LNCAP (cell line): ENCODE measurements at regions not wholly inside any gene's neighbourhood (a gene's known extent, or its start where the extent isn't known, plus 50 kb on each side); places are given as distances from the start of the nearest gene placed in this dataset.

Experiments used
- TF ChIP-seq, protein P1 (sequence below): fragments of 450-650 bp; IDR thresholded peaks from 2 replicates; pipeline ENCODE4 v1.5.1; 2017; ENCODE audit warnings: mild to moderate bottlenecking

DNA sequence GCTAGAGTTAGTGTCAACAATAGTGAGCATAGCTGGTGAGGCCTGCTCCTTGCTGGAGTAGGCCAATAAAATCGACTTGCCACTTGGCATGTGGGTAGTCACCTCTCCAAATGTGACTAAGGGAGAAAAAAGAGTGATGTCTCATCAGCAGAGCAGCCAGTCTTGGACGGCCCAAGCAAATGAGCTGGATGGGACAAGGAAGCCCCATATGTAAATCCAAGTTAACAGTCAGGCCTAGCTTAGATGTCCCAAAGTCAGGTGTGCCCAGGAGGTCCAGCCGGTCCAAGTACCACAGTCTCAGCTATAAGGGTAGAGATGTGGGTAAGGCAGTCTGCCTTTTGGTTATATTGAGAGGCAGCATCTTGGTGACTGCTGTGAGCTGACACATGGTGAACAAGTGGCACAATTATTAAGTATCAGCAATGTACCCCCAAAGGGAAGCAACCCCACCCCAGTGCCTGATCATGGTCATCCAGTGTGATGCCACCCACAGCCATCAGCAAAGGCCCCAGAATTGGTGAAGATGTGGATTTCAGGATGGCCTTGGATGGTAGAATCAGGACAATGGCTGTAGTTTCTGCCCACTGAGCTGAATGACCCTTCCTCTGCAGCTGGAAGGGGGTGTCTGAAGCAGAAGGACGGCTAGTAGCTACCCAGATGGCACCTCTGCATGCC is 83.4 kb downstream of the TNFRSF13B start:
- TF ChIP-seq, protein P1, sequence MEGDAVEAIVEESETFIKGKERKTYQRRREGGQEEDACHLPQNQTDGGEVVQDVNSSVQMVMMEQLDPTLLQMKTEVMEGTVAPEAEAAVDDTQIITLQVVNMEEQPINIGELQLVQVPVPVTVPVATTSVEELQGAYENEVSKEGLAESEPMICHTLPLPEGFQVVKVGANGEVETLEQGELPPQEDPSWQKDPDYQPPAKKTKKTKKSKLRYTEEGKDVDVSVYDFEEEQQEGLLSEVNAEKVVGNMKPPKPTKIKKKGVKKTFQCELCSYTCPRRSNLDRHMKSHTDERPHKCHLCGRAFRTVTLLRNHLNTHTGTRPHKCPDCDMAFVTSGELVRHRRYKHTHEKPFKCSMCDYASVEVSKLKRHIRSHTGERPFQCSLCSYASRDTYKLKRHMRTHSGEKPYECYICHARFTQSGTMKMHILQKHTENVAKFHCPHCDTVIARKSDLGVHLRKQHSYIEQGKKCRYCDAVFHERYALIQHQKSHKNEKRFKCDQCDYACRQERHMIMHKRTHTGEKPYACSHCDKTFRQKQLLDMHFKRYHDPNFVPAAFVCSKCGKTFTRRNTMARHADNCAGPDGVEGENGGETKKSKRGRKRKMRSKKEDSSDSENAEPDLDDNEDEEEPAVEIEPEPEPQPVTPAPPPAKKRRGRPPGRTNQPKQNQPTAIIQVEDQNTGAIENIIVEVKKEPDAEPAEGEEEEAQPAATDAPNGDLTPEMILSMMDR, result no peak

DNA sequence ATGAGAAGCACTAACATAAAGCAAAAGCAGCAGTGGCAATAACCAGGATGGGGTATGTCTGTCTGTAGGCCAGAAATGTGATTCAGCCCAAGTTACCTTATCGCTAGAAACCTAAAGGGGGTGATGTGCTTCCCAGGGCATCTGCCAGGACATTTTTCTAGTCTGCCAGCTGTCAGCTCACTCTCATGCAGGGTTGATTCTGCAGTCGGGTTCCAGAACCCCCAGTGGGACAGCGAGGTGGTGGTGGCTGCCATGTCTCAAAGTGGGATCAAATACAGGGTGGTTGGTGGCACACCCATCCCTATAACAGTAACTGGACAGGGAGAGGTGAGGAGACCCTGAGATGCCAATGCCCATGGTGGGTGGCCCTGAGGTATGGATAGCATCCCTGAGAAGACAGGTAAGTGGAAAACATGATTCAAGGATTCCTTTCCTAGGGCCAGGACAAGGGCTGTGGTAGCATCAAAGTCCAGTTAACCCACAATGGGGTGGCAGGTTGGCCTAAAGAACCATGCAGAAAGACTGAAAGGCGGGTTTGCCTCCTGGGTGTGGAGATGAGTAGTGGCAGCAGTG is 84.3 kb downstream of the TNFRSF13B start:
- TF ChIP-seq, protein P1, result no peak

DNA sequence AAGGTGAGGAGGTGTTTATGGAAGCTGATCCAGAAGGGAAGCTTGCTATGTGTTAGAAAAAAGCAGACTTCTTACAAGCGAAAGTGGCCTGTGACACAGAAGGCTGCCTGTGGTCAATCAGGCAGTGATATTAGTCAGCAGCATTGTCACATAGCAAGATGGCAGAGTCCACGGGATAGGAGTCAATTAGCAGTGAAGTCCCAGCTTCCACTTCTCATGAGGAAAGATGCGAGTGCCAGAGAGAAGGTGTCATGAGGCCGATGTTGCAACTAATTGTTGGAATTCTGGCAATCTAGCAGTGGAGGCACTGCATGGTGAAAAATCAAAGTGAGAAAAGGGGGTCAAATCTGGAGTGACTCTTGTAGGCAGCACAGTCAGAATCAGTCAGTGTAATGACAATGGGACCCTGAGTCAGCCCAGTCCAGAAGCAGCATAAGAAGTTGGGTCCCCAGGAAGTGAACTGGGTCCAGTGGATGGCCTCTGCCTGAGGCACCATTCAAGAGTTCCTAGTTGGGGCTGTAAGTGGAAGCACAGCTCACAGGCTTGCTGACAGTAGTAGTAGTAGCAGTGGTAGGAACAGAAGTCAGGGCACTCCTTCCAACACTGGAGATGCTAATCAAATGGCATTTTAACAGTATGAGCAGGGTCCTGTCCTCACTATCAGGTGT is 85.1 kb downstream of the TNFRSF13B start:
- TF ChIP-seq, protein P1, result no peak

DNA sequence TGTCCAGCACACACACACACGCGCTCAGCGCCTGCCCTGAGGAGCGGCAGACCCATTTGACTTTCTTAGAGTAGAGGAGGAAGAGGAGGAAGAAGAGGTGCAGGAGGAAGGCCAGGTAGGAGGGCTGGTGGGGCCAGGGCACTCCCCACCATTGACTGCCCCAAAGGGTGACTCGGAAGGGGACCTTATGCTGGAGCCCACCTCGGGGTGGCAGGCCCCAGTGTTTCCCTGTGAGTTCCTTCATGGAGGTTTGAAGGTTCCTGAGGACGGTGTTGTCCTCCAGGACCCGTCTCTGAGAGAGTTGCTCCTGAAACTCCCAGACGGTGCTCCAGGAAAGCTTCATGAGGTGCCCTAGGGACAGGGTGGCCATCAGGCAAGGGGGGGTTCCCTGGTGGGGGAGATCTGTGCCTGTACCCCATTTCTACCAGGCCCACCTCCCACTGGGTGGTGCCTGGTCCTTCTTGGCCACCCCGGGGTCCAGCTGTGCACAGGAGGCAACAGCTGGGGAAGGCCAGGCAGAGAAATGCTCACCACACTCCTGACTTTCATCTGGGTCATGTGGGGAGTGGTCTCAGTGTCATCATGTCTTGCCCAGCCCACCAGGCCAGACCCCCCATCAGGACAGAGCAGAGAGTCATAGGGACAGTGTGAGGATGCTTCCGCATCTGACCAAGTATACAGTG is 89.5 kb downstream of the TNFRSF13B start:
- TF ChIP-seq, protein P1, result no peak

DNA sequence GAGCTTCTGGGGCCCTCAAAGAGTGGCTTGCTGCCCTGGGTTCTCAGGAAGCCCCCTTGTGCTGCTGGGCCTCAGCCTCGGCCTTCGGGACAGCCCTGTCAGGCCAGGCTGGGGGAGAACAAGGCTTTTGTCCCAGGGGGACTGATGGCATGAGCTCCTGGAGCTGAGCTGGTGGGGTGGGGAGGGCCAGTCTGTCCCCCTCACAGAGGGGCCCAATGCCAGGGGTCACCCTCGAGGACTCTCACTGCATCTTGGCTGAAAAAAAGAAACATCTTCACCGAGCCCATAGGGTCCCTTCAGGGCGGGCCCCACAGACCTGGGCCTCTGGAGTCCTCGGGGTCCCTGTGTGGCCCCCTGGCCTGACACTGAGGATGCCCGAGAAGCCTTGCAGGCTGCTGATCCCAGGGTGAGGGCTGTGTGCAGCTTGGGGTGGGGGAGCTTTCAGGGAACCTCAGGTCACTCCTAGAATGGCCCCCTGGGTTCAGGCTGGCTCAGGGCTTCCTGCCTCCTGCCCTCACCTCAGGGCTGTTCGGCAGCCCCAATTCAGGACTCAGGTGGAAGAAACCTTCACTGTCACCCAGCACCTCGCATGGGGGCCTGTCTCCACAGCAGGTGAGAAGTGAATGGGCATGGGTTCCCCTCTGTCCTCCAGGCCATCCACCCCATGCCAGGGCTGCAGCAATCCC is 90.5 kb downstream of the TNFRSF13B start:
- TF ChIP-seq, protein P1, result no peak

DNA sequence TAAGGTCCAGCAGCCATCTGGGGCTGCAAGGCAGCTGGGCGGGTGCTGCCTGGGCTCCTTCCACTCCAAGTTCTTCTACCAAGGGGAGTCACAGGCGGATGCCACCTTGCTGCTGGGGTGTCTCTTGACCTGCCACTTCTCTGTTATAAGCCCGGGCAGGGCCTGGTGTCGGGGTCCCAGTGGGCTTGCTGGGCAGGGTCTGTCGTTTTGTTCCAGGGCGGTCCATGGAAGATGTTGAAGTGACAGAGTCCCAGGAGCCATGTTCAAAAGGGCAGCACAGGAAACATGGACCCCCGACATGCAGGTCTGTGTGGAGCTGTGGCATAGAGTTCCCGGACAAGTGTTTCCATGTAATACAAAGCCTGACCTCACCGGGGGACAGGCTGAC is 91.1 kb downstream of the TNFRSF13B start:
- TF ChIP-seq, protein P1, result no peak
